Cardiac muscle cell (in vitro differentiated cells and primary cell): ENCODE measurements at regions not wholly inside any gene's neighbourhood (a gene's known extent, or its start where the extent isn't known, plus 50 kb on each side); places are given as distances from the start of the nearest gene placed in this dataset.

Experiments
- DNase-seq, 2 donors: peaks; one replicate each; pipeline versions ENCODE4 v3.0.0 to v3.0.0-alpha.2; 2010 to 2017; ENCODE audit warnings: low read depth in 1 of 2, low spot score in 1 of 2
- H3K27ac ChIP-seq: fragments of 200-600 bp; sonication (generic); 2 replicates; pipeline ENCODE4 v1.5.1; 2016
- H3K27me3 ChIP-seq: fragments of 200-600 bp; sonication (generic); 2 replicates; pipeline ENCODE4 v1.6.0; 2016; ENCODE audit warnings: control low read depth
- H3K36me3 ChIP-seq: fragments of 200-600 bp; sonication (generic); 2 replicates; pipeline ENCODE4 v1.5.1; 2016; ENCODE audit warnings: control low read depth
- H3K4me1 ChIP-seq: fragments of 200-600 bp; sonication (generic); 2 replicates; pipeline ENCODE4 v1.8.1; 2017; ENCODE audit warnings: low read depth, mild to moderate bottlenecking, mixed run types
- H3K4me3 ChIP-seq: fragments of 200-600 bp; sonication (generic); 2 replicates; pipeline ENCODE4 v1.5.1; 2016; ENCODE audit warnings: mild to moderate bottlenecking
- H3K9me3 ChIP-seq: fragments of 200-600 bp; sonication (generic); 2 replicates; pipeline ENCODE4 v1.5.1; 2017; ENCODE audit warnings: low read depth, mild to moderate bottlenecking, control low read depth
- CTCF ChIP-seq: IDR thresholded peaks from 2 replicates; pipeline ENCODE4 v1.5.1; 2012; ENCODE audit warnings: low read depth, mild to moderate bottlenecking, low read length

DNA sequence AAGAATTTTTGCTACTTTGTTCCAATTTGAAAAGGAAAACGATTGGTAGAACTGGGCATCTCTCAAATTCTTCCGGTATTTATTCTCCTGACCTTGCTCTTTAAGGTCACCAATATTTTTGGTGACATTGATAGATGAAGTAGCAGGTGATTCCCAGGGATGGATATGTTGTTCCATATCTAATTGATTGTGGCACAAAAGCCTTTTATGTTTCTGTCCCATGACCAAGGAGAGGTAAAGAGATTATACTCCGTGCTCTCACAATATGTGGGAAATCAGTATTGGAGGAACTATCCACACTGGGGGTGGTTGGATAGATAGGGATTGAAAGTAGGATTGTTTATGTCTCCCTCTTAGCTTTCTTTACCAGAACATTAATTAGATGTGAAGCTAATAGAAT is 61.7 kb upstream of the LRIG3 start:
- Histone ChIP-seq H3K4me3 (no peak overlapping the region), H3K27ac (no peak overlapping the region), H3K27me3 (no peaks in the 10 kb centered on the region), H3K9me3 (no peaks in the 10 kb centered on the region), H3K36me3 (no peaks in the 10 kb centered on the region), H3K4me1 (no peaks in the 10 kb centered on the region)
- no peak for DNase-seq
- TF ChIP-seq CTCF: no peak

DNA sequence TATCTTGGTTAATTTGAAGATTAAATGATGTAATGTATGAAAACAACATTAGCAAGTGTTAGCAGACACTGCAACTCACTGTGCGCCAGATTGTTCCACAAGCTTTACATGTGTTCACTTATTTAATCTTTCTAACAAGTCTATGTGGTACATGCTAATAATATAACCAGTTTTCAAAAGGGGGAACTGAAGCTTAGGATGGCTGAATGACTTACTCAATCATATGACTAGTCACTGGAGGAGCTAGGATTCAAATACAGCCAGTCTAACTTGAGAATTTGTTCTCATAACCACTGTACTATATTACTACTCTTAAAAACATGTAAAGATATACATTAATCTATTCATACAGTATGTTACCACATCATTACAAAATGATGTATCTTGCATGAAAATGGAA is 60.5 kb upstream of the LRIG3 start:
- no peak for TF ChIP-seq CTCF
- DNase-seq: no peak
- no peaks in the 10 kb centered on the region for H3K4me1 ChIP-seq
- H3K4me3 ChIP-seq: no peak overlapping the region
- H3K36me3 ChIP-seq: no peaks in the 10 kb centered on the region
- H3K9me3 ChIP-seq: no peaks in the 10 kb centered on the region
- no peak overlapping the region for H3K27ac ChIP-seq
- no peaks in the 10 kb centered on the region for H3K27me3 ChIP-seq

DNA sequence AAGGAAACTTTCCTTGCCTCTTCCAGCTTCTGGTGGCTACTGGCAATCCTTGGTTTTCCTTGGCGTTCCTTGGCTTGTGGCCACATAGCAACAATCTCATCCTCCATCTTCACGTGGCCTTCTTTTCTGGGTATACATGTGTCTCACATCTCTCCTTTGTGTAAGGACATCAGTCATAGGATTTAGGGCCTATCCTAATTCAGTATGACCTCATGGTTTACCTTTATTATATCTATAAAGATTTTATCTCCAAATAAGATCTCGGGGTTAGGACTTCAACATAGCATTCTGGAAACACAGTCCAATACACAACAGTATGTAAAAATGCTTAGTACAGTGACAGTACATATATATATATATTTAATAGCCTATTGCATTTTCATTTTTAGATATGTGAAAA is 58.4 kb upstream of the LRIG3 start:
- H3K4me1 ChIP-seq: no peaks in the 10 kb centered on the region
- no peak overlapping the region for H3K4me3 ChIP-seq
- DNase-seq: no peak
- TF ChIP-seq CTCF: no peak
- H3K9me3 ChIP-seq: no peaks in the 10 kb centered on the region
- H3K27ac ChIP-seq: no peak overlapping the region
- no peaks in the 10 kb centered on the region for H3K27me3 ChIP-seq
- no peaks in the 10 kb centered on the region for H3K36me3 ChIP-seq

DNA sequence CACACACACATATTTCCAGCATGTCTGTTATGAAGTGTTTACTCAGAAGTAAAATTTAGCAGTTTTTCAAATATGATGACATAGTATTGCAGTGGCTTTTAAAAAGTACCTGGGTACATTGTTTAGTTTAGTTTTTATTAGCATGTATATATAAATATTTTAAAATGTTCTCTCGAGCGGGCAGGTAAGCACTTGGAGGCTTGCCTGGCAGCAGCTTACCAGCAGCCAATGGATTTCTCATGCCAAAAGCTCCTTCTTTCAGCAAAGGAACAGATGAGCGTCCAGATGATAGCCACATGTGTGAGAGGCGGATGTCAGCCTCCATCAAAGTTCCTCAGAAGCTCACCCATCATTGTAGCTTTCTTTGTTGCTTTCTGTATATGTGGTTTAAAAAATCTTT is 57.2 kb upstream of the LRIG3 start:
- no peak overlapping the region for H3K4me3 ChIP-seq
- H3K27ac ChIP-seq: no peak overlapping the region
- no peaks in the 10 kb centered on the region for H3K4me1 ChIP-seq
- H3K27me3 ChIP-seq: no peaks in the 10 kb centered on the region
- H3K9me3 ChIP-seq: no peaks in the 10 kb centered on the region
- DNase-seq: no peak
- H3K36me3 ChIP-seq: no peaks in the 10 kb centered on the region
- TF ChIP-seq CTCF: no peak

DNA sequence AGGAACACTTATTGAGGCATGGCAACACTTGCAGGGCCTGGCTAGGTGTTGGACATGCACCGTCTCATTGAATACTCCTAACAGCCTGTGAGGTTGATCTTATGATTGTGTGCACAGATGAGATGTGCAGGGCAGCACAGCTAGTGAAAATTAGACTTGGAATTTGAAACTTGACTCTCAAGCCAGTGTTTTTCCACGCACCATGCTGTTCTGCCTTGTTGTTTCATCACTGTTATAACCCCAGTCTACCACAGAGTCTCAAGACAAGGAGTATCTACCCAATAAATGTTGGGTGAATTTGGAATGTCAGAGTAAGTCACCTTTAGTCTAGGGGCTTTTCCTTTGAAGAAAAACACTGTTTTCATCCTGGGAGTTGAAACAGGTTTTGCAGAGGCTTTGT is 55.8 kb upstream of the LRIG3 start:
- H3K36me3 ChIP-seq: no peaks in the 10 kb centered on the region
- H3K27ac ChIP-seq: no peak overlapping the region
- H3K9me3 ChIP-seq: no peaks in the 10 kb centered on the region
- no peaks in the 10 kb centered on the region for H3K27me3 ChIP-seq
- H3K4me1 ChIP-seq: no peaks in the 10 kb centered on the region
- no peak for TF ChIP-seq CTCF
- DNase-seq: no peak
- no peak overlapping the region for H3K4me3 ChIP-seq
